SU-DHL-6 (cell line): ENCODE measurements at regions not wholly inside any gene's neighbourhood (a gene's known extent, or its start where the extent isn't known, plus 50 kb on each side); places are given as distances from the start of the nearest gene placed in this dataset.

Experiments used
- EZH2phosphoT487 ChIP-seq: fragments of 200-600 bp; sonication (generic), shearing (Covaris generic); conservative IDR thresholded peaks from 2 replicates; pipeline ENCODE4 v1.6.1; 2018; ENCODE audit warnings: mild to moderate bottlenecking, antibody characterized with exemption, low read length, moderate library complexity, mixed read lengths
- TF ChIP-seq, protein P1 (sequence below): fragments of 200-600 bp; sonication (generic); IDR thresholded peaks from one replicate; pipeline ENCODE4 v1.5.1; 2017; ENCODE audit warnings: antibody characterized with exemption, mild to moderate bottlenecking, low read length, moderate library complexity; ENCODE audit not compliant: insufficient read depth, poor library complexity, severe bottlenecking

DNA sequence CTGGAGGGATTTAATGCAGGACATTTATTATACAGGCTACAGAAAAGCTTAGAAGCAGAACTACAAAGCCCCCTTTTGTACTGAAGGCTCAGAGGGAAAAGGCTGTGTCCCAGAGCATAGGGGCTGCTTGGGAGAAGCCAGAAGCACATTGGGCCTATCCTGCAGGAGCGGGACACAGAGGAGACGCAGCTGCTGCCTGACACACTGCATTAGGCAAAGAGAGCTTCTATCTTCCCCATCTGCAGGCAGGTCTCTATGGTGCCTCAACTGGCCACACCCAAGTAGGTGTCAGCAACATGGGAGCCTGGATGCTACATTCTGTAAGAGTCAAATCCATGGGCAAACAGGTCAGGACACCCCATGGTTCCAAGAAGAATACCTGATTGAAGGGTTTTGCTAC, 595.9 kb downstream of the AJAP1 start:
- no peak for TF ChIP-seq EZH2phosphoT487
- TF ChIP-seq, protein P1, sequence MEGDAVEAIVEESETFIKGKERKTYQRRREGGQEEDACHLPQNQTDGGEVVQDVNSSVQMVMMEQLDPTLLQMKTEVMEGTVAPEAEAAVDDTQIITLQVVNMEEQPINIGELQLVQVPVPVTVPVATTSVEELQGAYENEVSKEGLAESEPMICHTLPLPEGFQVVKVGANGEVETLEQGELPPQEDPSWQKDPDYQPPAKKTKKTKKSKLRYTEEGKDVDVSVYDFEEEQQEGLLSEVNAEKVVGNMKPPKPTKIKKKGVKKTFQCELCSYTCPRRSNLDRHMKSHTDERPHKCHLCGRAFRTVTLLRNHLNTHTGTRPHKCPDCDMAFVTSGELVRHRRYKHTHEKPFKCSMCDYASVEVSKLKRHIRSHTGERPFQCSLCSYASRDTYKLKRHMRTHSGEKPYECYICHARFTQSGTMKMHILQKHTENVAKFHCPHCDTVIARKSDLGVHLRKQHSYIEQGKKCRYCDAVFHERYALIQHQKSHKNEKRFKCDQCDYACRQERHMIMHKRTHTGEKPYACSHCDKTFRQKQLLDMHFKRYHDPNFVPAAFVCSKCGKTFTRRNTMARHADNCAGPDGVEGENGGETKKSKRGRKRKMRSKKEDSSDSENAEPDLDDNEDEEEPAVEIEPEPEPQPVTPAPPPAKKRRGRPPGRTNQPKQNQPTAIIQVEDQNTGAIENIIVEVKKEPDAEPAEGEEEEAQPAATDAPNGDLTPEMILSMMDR: no peak
